ENCODE measurements at regions not wholly inside any gene's neighbourhood (a gene's known extent, or its start where the extent isn't known, plus 50 kb on each side); places are given as distances from the start of the nearest gene placed in this dataset.

DNA sequence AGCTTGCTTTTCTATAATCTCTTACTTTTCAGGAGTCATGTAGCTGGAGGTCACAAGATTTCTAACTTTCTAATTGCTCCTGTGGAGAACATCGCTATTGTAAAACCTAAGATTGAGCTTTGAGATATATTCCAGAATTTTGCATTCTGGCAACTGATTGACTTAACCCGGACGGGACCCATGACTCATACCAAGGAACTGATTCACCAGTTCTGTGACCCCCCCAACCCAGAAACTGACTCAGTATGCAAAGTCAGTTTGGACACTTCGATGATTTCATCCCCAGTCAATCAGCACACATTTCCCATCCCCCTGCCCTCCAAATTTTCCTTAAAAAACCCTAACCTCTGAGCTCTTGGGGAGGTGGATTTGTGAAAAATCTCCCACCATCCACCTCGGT is 396.5 kb upstream of the GBE1 start:
- TF ChIP-seq, protein P1, sequence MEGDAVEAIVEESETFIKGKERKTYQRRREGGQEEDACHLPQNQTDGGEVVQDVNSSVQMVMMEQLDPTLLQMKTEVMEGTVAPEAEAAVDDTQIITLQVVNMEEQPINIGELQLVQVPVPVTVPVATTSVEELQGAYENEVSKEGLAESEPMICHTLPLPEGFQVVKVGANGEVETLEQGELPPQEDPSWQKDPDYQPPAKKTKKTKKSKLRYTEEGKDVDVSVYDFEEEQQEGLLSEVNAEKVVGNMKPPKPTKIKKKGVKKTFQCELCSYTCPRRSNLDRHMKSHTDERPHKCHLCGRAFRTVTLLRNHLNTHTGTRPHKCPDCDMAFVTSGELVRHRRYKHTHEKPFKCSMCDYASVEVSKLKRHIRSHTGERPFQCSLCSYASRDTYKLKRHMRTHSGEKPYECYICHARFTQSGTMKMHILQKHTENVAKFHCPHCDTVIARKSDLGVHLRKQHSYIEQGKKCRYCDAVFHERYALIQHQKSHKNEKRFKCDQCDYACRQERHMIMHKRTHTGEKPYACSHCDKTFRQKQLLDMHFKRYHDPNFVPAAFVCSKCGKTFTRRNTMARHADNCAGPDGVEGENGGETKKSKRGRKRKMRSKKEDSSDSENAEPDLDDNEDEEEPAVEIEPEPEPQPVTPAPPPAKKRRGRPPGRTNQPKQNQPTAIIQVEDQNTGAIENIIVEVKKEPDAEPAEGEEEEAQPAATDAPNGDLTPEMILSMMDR (IDR thresholded peaks at IDR 0.05): no peak
- no peak for TF ChIP-seq POLR2A (IDR thresholded peaks at IDR 0.05)

Measured in heart left ventricle (tissue), 13 donors.